ENCODE measurements at regions not wholly inside any gene's neighbourhood (a gene's known extent, or its start where the extent isn't known, plus 50 kb on each side); places are given as distances from the start of the nearest gene placed in this dataset.

- no peak for TF ChIP-seq CTCF (IDR thresholded peaks at IDR 0.05; ENCODE audit: insufficient read depth, low read depth, low read length, missing control alignments)
These were observed 111.8 kb upstream of the SLC25A36 start for GRCh38 chr3:140829796-140830195.

GRCh38 chr3:140830391-140830790 is 111.2 kb upstream of the SLC25A36 start:
- no peak overlapping the region for H3K4me3 ChIP-seq (ENCODE audit: low read length)
- no peak for TF ChIP-seq CTCF (IDR thresholded peaks at IDR 0.05; ENCODE audit: insufficient read depth, low read depth, low read length, missing control alignments)
- DNase-seq (ENCODE audit: low read depth) = no peak

More at GRCh38 chr3:140829796-140830195, 111.8 kb upstream of the SLC25A36 start:
- no peak for DNase-seq (ENCODE audit: low read depth)
- H3K4me3 ChIP-seq (ENCODE audit: low read length) = no peak overlapping the region

- no peak overlapping the region for H3K4me3 ChIP-seq (ENCODE audit: low read length)
- TF ChIP-seq CTCF (IDR thresholded peaks at IDR 0.05; ENCODE audit: insufficient read depth, low read depth, low read length, missing control alignments) = no peak
- no peak for DNase-seq (ENCODE audit: low read depth)
These were observed 108.8 kb upstream of the SLC25A36 start for GRCh38 chr3:140832883-140833282.

- no peak overlapping the region for H3K4me3 ChIP-seq (ENCODE audit: low read length)
- DNase-seq (ENCODE audit: low read depth) = peak; percentile 33
- TF ChIP-seq CTCF (IDR thresholded peaks at IDR 0.05; ENCODE audit: insufficient read depth, low read depth, low read length, missing control alignments) = no peak
These were observed 107.2 kb upstream of the SLC25A36 start for GRCh38 chr3:140834266-140835037.

- no peak overlapping the region for H3K4me3 ChIP-seq (ENCODE audit: low read length)
- no peak for DNase-seq (ENCODE audit: low read depth)
These were observed 98.5 kb upstream of the SLC25A36 start for GRCh38 chr3:140842984-140843649.

GRCh38 chr3:140843656-140844055 is 98.0 kb upstream of the SLC25A36 start:
- TF ChIP-seq CTCF (IDR thresholded peaks at IDR 0.05; ENCODE audit: insufficient read depth, low read depth, low read length, missing control alignments) = no peak
- no peak overlapping the region for H3K4me3 ChIP-seq (ENCODE audit: low read length)
- no peak for DNase-seq (ENCODE audit: low read depth)

More at GRCh38 chr3:140842984-140843649, 98.5 kb upstream of the SLC25A36 start:
- TF ChIP-seq CTCF (IDR thresholded peaks at IDR 0.05; ENCODE audit: insufficient read depth, low read depth, low read length, missing control alignments) = no peak

Measured in epithelial cell of esophagus (primary cell).